HL-60 (cell line): ENCODE measurements at regions not wholly inside any gene's neighbourhood (a gene's known extent, or its start where the extent isn't known, plus 50 kb on each side); places are given as distances from the start of the nearest gene placed in this dataset.

Source experiments
- CTCF ChIP-seq: IDR thresholded peaks from one replicate; pipeline ENCODE4 v1.5.1; 2011; ENCODE audit warnings: low read length, control low read depth, inconsistent platforms; ENCODE audit not compliant: insufficient read depth
- GABPA ChIP-seq: IDR thresholded peaks from 2 replicates; pipeline ENCODE4 v1.6.1; 2012; ENCODE audit warnings: low read depth
- REST ChIP-seq: IDR thresholded peaks from 2 replicates; pipeline ENCODE4 v1.6.1; 2012; ENCODE audit warnings: low read depth; ENCODE audit not compliant: insufficient replicate concordance

- TF ChIP-seq CTCF (no peak), GABPA (no peak), REST (no peak)
These were observed 530.3 kb upstream of the FSIP2 start for GRCh38 chr2:185208261-185208660.
